Motor neuron (in vitro differentiated cells): ENCODE measurements at regions not wholly inside any gene's neighbourhood (a gene's known extent, or its start where the extent isn't known, plus 50 kb on each side); places are given as distances from the start of the nearest gene placed in this dataset.
A peak's percentile ranks its signal among the peaks of the same experiment; 100 is the strongest.

Source experiments
- ATAC-seq, 8 experiments: fragments of 200-7000 bp; cut with Tn5 transposase; replicated peaks in 6 of 8; 2 replicates each; pipeline ENCODE4 v1.8.0; 2021; ENCODE audit warnings: mild to moderate bottlenecking in 8 of 8, moderate library complexity in 8 of 8
- H3K27ac ChIP-seq, 2 donors: fragments of 250-450 bp; sonication (Bioruptor Pico); 2 replicates each; pipeline ENCODE4 v1.9.0; 2021; ENCODE audit warnings: antibody characterized with exemption in 2 of 2, mild to moderate bottlenecking in 2 of 2, moderate library complexity in 1 of 2
- H3K4me1 ChIP-seq, 2 donors: fragments of 250-450 bp; sonication (Bioruptor Pico); replicated peaks in 1 of 2; 2 replicates each; pipeline ENCODE4 v1.6.1; 2021; ENCODE audit warnings: antibody characterized with exemption in 2 of 2, mild to moderate bottlenecking in 2 of 2, moderate library complexity in 1 of 2
- H3K4me3 ChIP-seq, 5 donors: fragments of 250-450 bp; sonication (Bioruptor Pico); 2 replicates each; pipeline ENCODE4 v1.9.0; 2021; ENCODE audit warnings: antibody characterized with exemption in 5 of 5, mild to moderate bottlenecking in 5 of 5, moderate library complexity in 4 of 5
- WGBS, 10 experiments: fragments of 450-650 bp; shearing (Covaris generic); methylation state at CpG; one replicate each; pipeline ENCODE4 v1.0.0; 2022; 5-methylcytosine and 5-hydroxymethylcytosine counted together
- in situ Hi-C, 9 experiments: fragments of 400-800 bp; cut with MboI; loops; one replicate each; pipeline ENCODE4 v1.15.0; 2021; ENCODE audit warnings: low sequenced_read_pairs in 9 of 9, low pct_unique_long_range_greater_than_20kb in 2 of 9; ENCODE audit not compliant: unreplicated experiment in 9 of 9

- Histone ChIP-seq H3K4me3 (no peak overlapping the region), H3K4me1 (no peaks in the 10 kb centered on the region), H3K27ac (no peak overlapping the region)
- in situ Hi-C loops: loop anchor here in 1 of 9 experiments (25.0 kb wide), 1 partner anchor 92 kb away; no protein-coding TSS in a partner anchor
- WGBS, 10 experiments: 80 to 100% (median 95%) methylated on average over 1 of the region's 1 CpG; no CpG with 5 or more reads in 2 of the 10 experiments
- no peak for ATAC-seq
Measured at GRCh38 chr5:146254223-146254622, 50.8 kb downstream of the RBM27 start.

GRCh38 chr5:146273109-146273508 lies 65.5 kb upstream of the POU4F3 start:
- no peak for ATAC-seq
- Histone ChIP-seq H3K4me1 (no peaks in the 10 kb centered on the region), H3K4me3 (no peak overlapping the region), H3K27ac (no peak overlapping the region)
- in situ Hi-C loops: loop anchor here in 1 of 9 experiments (25.0 kb wide), 1 partner anchor 111 kb away; no protein-coding TSS in a partner anchor

GRCh38 chr5:146283344-146283761 lies 55.3 kb upstream of the POU4F3 start:
- in situ Hi-C loops: loop anchor here in 1 of 9 experiments (25.0 kb wide), 1 partner anchor 154 kb away; the partner anchor contains the start of gene TCERG1
- no peak overlapping the region for H3K4me3 ChIP-seq
- H3K27ac ChIP-seq: no peak overlapping the region
- peak in 3 of 8 experiments; percentile 18 to 77 (median 69) for ATAC-seq
- 0 to 100% (median 93%) methylated on average over 1 to 3 of the region's 4 CpGs; no CpG with 5 or more reads in 3 of the 10 experiments for WGBS, 10 experiments
- H3K4me1 ChIP-seq: no peaks in the 10 kb centered on the region

- ATAC-seq: peak in 2 of 8 experiments; percentile 57 to 81
- Histone ChIP-seq H3K27ac (no peak overlapping the region), H3K4me1 (no peaks in the 10 kb centered on the region), H3K4me3 (no peak overlapping the region)
- 43 to 100% (median 75%) methylated on average over 1 of the region's 1 CpG; no CpG with 5 or more reads in 3 of the 10 experiments for WGBS, 10 experiments
- in situ Hi-C loops: loop anchor here in 1 of 9 experiments (25.0 kb wide), 1 partner anchor 153 kb away; the partner anchor contains the start of gene TCERG1
Measured at GRCh38 chr5:146284016-146284415, 54.6 kb upstream of the POU4F3 start.
